ENCODE measurements at regions not wholly inside any gene's neighbourhood (a gene's known extent, or its start where the extent isn't known, plus 50 kb on each side); places are given as distances from the start of the nearest gene placed in this dataset.

- no peak overlapping the region for H3K27ac ChIP-seq
- H3K4me3 ChIP-seq, result no peak overlapping the region
- no peaks in the 10 kb centered on the region for H3K9me3 ChIP-seq
- TF ChIP-seq POLR2AphosphoS5 (IDR thresholded peaks at IDR 0.05) (no peak), EP300 (IDR thresholded peaks at IDR 0.05) (no peak), POLR2A (IDR thresholded peaks at IDR 0.05) (no peak), CTCF (IDR thresholded peaks at IDR 0.05) (no peak)
- DNase-seq (no peak), ATAC-seq (ENCODE audit: low FRiP score in 2 of 2) (no peak)
- H3K27me3 ChIP-seq, result no peaks in the 10 kb centered on the region
- no peaks in the 10 kb centered on the region for H3K36me3 ChIP-seq
- no peaks in the 10 kb centered on the region for H3K4me1 ChIP-seq
- 88 to 93% methylated on average over 1 of the region's 1 CpG for WGBS, 2 donors
Observed at GRCh38 chr1:103905363-103905762, 155.7 kb downstream of the AMY1C start.

- no peak overlapping the region for H3K27ac ChIP-seq
- no peak for DNase-seq
- no peaks in the 10 kb centered on the region for H3K9me3 ChIP-seq
- H3K27me3 ChIP-seq, result no peaks in the 10 kb centered on the region
- H3K4me3 ChIP-seq, result no peak overlapping the region
- WGBS, 2 donors, result 78% methylated on average over 2 of the region's 2 CpGs
- no peak for ATAC-seq (ENCODE audit: low FRiP score in 2 of 2)
- no peaks in the 10 kb centered on the region for H3K36me3 ChIP-seq
- no peak for TF ChIP-seq EP300 (IDR thresholded peaks at IDR 0.05)
- no peak for TF ChIP-seq POLR2A (IDR thresholded peaks at IDR 0.05)
- TF ChIP-seq CTCF (IDR thresholded peaks at IDR 0.05), result no peak
- H3K4me1 ChIP-seq, result no peaks in the 10 kb centered on the region
Observed at GRCh38 chr1:103911450-103911849, 161.8 kb downstream of the AMY1C start.

GRCh38 chr1:103917795-103918194, 168.1 kb downstream of the AMY1C start:
- TF ChIP-seq CTCF (IDR thresholded peaks at IDR 0.05), result no peak
- no peak for TF ChIP-seq POLR2AphosphoS5 (IDR thresholded peaks at IDR 0.05)
- TF ChIP-seq POLR2A (IDR thresholded peaks at IDR 0.05), result no peak
- H3K4me1 ChIP-seq, result no peaks in the 10 kb centered on the region
- H3K9me3 ChIP-seq, result no peaks in the 10 kb centered on the region
- DNase-seq (no peak), ATAC-seq (ENCODE audit: low FRiP score in 2 of 2) (no peak)
- H3K4me3 ChIP-seq, result no peak overlapping the region
- 29 to 37% methylated on average over 2 of the region's 2 CpGs for WGBS, 2 donors
- H3K36me3 ChIP-seq, result no peaks in the 10 kb centered on the region
- no peaks in the 10 kb centered on the region for H3K27me3 ChIP-seq
- H3K27ac ChIP-seq, result no peak overlapping the region

GRCh38 chr1:103931891-103932290, 182.2 kb downstream of the AMY1C start:
- ATAC-seq (ENCODE audit: low FRiP score in 2 of 2), result no peak
- Histone ChIP-seq H3K4me1 (no peaks in the 10 kb centered on the region), H3K36me3 (no peaks in the 10 kb centered on the region), H3K27me3 (no peaks in the 10 kb centered on the region), H3K9me3 (no peaks in the 10 kb centered on the region), H3K27ac (no peak overlapping the region), H3K4me3 (no peak overlapping the region)
- no peak for TF ChIP-seq EP300 (IDR thresholded peaks at IDR 0.05)
- no peak for TF ChIP-seq POLR2AphosphoS5 (IDR thresholded peaks at IDR 0.05)
- no peak for TF ChIP-seq CTCF (IDR thresholded peaks at IDR 0.05)
- TF ChIP-seq POLR2A (IDR thresholded peaks at IDR 0.05), result no peak
- DNase-seq, result no peak
- 84 to 87% methylated on average over 1 of the region's 1 CpG for WGBS, 2 donors

- 79 to 82% methylated on average over 4 of the region's 4 CpGs for WGBS, 2 donors
- ATAC-seq (ENCODE audit: low FRiP score in 2 of 2) (no peak), DNase-seq (no peak)
- Histone ChIP-seq H3K27me3 (no peaks in the 10 kb centered on the region), H3K27ac (no peak overlapping the region), H3K4me1 (no peaks in the 10 kb centered on the region), H3K36me3 (no peaks in the 10 kb centered on the region), H3K9me3 (no peaks in the 10 kb centered on the region), H3K4me3 (no peak overlapping the region)
- TF ChIP-seq EP300 (IDR thresholded peaks at IDR 0.05), result no peak
Observed at GRCh38 chr1:103937763-103938357, 188.2 kb downstream of the AMY1C start.
